NB4 (cell line): ENCODE measurements at regions not wholly inside any gene's neighbourhood (a gene's known extent, or its start where the extent isn't known, plus 50 kb on each side); places are given as distances from the start of the nearest gene placed in this dataset.

ENCODE experiments used
- POLR2A ChIP-seq: IDR thresholded peaks from 2 replicates; pipeline ENCODE4 v1.6.1; 2011; ENCODE audit warnings: mild to moderate bottlenecking; ENCODE audit not compliant: insufficient read length; ENCODE audit errors: extremely low read depth
- TF ChIP-seq, protein P1 (sequence below): IDR thresholded peaks from one replicate; pipeline ENCODE4 v1.5.1; 2012; ENCODE audit warnings: low read depth, low read length

DNA sequence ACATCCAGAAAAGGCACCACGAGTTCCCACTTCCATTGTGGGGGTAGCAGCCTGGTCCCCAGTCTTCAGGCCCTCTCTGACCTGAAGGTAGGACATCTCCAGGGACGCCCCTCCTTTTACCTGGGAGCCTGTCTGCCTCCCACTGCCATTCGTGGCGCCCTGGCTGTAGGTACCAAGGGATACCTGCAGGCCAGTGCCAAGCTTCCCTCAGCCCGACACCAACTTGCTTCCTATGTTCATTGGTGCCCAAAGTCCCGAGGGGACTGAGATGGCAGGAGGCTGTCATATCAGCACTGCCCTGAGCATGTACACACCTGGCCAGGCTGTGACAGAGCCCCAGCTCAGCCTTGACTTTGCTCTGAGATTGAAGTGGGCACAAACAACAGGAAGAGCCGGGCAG, 137.3 kb upstream of the CNTN3 start:
- TF ChIP-seq, protein P1, sequence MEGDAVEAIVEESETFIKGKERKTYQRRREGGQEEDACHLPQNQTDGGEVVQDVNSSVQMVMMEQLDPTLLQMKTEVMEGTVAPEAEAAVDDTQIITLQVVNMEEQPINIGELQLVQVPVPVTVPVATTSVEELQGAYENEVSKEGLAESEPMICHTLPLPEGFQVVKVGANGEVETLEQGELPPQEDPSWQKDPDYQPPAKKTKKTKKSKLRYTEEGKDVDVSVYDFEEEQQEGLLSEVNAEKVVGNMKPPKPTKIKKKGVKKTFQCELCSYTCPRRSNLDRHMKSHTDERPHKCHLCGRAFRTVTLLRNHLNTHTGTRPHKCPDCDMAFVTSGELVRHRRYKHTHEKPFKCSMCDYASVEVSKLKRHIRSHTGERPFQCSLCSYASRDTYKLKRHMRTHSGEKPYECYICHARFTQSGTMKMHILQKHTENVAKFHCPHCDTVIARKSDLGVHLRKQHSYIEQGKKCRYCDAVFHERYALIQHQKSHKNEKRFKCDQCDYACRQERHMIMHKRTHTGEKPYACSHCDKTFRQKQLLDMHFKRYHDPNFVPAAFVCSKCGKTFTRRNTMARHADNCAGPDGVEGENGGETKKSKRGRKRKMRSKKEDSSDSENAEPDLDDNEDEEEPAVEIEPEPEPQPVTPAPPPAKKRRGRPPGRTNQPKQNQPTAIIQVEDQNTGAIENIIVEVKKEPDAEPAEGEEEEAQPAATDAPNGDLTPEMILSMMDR: no peak
- TF ChIP-seq POLR2A: no peak
